GM18858 (cell line): ENCODE measurements at regions not wholly inside any gene's neighbourhood (a gene's known extent, or its start where the extent isn't known, plus 50 kb on each side); places are given as distances from the start of the nearest gene placed in this dataset.

Experiments used
- ATAC-seq: cut with Tn5 transposase; IDR thresholded peaks from one replicate; pipeline ENCODE4 v1.9.1; 2021; ENCODE audit not compliant: unreplicated experiment

DNA sequence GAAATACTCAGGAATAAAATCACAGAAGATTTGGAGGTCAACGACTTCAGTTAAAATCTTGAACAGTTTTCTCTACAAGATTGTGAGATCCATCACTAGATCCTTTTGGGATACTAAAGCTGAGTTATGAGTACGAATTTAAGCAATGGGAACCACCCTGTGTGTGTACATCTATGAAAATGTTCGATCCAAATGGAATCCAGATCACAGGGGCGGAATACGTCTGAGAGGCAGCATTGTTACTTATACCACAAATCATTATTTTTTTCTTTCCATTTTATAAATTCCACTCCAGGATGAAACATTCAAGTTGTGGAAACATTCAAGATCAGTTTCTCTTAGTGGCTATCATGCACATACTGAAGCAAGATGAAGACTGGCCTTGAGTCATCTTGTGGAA is 239.3 kb upstream of the PAPPA start:
- ATAC-seq = no peak

DNA sequence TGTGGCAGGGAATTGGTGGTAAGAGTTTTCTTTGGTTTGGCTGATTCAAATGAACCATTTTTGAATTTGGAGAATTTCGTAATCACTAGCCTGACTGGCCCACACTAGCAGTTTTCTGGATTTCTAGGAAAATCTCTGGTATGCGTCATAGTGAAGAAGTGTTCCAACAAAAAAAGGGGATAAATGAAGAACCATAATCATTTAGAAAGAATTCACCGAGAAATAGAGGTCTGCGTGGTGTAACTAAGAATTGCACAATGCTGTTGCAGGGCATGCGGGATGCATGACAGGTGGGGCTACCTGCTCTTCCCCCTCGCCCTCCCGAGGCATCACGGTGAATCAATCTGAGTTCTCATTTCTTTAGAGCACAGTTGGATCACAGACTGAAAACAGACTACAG is 232.3 kb upstream of the PAPPA start:
- no peak for ATAC-seq

DNA sequence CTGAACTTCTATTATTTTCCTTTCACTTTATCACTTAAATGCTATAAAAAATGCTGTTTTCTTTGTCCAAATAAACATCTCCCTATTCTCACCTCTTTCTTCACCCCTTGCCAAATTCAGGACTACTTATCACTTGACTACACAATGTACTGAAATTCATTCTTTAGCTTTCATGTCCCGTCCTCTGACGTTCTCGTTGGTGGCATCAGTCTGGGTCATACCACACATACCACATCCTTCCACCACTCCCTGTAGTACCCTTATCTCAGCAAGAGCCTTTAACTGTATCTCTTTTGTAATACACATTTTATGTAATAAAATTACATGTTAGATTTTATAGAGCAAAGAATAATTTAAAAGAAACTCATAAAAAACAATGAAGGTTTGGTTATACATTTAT is 231.1 kb upstream of the PAPPA start:
- ATAC-seq = no peak

DNA sequence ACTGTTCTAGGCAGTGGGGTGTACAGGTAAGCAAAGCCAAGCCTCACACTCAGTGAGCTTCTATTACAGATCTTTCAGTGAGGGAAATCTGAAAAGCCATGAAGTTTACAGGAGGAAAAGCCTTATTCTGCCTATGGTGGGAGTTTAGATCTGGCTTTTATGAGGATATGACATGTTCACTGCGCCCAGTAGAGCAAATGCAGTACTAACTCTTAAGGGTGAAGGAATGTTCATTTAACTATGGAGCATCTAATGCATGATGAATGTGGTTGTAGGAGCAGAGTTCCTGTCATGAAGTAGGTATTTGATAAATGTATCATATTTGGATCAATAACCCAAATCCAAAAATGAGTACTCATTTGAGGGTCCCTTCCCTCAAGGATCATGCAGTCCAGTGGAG is 230.2 kb upstream of the PAPPA start:
- ATAC-seq = no peak

DNA sequence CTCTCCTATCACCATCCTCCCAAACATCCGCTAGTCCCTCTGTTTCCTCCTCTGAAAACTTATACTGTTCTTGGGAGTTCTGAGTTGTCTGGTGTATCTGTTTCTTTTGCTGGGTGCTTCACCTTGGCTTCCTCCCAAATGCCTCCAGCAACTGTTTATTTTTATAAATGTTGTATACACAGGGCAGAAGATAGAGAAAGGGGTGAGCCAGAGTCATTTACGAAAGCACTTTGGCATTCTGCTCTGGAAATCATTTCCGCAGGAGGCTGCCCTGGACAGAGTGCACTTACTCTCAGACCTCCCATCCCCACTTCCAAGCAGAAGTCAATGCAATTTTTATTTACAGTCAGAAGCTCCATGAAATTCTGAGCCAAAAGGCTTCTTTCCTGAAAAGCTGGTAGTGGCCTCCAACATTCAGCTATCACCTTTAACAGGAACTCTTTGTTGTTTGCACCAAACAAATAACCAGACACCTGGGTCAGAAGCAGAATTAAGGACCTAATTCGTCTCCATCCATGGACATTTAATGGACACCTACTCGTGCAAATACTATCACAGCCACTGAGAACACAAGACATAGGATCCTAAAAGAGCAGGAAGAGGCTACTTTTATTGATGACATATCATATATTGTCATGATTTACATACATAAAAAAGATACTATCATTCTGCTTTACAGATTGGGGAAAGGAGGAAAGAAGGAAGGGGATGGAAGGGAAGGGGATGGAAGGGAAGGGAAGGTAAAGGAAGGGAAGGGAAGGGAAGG is 229.5 kb upstream of the PAPPA start:
- no peak for ATAC-seq

DNA sequence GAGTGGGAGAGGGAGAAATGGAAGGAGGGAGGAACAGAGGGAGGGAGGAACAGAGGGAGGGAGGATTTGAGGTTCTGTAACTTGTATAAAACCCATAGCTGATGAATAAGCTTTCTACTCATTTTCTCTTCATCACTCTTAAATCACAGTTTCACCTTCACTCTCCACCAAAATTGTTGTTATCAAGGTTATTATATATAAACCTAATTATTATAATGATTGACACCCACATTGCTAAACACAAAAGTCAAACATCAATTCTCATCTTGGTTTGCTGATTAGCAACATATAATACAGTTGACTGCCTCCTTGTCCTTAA is 229.0 kb upstream of the PAPPA start:
- no peak for ATAC-seq

DNA sequence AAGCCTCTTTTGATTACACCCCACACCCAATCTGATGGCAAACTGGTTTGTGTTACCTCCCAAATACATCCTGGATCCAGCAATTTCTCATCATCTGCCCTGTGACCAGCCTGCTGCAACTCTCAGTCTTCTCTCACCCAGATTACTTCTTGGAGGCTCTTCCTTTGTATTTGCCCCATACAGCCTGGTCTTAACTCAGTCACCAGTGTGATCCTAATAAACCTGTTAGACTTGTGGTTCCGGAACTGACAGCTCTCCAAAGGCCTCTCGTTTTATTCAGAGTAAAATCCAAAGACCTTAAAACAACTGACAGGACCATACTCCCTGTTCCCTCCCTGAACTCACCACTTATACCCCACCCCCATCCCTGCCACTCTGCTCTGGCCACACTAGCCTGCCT is 228.2 kb upstream of the PAPPA start:
- ATAC-seq = no peak

DNA sequence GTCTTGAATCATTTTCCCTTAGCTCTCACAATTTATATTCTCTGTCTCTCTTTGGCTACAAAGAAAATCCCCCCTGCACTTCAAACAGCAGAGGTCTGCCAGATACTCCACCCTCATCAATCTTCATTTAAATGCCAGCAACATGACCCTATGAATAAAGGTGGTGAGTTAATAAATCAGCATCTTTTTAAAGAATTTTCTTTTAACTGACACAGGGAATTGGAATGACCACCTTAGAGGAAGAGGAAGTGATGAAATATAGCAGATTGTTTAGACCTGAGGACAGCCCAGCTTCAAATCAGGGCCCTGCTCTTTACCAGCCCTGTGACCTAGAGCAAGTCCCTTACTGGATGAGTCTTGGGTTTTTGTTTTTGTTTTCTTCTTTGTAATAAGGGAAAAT is 223.1 kb upstream of the PAPPA start:
- no peak for ATAC-seq

DNA sequence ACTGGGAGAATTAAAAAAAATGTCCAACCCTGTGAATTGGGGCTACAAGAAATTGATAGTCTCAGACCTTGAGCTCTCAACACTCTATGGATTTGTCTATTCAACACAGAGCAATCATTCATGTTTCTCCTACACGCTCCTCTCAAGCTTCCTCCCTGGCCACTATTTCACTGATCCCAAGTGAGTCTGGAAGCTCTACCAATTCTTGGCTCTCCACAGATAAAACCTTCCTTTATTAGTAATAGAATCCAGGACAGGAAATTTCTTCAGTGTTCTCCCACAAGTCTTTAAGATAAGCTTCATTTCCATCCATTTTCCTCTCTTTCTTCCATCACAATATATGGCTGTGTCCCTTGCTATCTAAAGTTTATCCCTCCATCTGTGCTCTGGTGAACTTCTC is 215.1 kb upstream of the PAPPA start:
- ATAC-seq = no peak

DNA sequence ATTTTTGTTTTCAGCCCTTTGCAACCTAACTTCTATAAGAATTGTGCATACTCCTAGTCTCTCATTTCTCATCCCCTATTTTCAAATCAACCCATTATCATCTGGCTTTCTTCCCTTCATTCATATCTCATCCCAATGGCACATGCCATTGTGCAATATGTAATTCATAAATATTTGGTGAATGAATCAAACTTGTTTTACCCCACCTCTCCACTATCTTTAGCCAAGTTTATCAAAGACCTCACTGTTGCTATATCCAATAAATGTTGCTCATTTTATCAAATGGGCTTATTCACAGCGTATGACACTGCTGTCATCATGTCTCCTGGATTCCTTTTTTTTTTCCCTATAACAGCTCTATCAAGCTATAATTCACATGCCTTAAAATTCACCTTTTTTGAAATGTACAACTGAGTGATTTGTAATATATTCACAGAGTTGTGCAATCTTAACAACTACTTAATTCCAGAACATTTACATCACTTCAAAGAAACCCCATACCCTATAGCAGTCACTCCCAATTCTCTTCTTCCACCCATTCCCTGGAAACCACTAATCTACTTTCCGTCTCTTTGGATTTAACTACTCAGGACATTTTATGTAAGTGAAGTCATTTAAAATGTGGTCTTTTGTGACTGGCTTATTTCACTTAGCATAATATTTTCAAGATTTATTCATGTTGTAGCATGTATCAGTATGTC is 214.4 kb upstream of the PAPPA start:
- no peak for ATAC-seq

DNA sequence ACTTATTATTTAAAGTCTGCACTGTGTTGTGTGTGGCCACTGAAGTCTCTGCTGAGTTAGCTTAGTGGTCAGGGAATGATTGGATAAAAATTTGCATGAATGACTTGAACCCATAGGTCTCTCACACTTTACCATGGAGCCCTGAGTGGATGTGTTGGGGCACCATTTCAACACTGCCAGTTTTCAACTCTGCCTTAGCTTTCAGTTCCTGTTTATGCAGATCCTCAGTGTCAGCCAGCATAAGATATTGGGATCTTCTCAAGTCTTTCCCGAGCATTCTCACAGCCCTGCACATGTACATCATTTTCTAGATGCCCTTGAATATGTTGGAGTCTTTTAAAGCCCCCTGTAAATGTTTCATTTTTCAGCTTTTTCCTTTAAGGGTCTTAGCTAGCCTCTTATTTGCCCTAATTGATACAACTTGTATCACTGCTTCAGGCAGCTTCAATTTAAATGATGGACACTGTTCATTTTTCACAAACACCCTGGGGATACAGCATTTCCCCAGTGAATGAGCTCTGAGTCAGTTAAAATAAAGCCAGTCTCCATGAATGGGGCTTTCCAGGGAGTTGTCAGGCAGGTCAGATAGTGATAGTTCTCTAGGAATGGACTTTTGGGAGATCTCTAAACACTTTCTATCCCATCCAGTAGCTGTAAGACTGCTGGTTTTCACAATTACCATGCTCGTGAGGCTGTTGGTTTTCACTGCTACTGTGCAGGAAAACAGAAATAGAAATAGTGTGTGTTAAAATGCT is 211.9 kb upstream of the PAPPA start:
- ATAC-seq = no peak

DNA sequence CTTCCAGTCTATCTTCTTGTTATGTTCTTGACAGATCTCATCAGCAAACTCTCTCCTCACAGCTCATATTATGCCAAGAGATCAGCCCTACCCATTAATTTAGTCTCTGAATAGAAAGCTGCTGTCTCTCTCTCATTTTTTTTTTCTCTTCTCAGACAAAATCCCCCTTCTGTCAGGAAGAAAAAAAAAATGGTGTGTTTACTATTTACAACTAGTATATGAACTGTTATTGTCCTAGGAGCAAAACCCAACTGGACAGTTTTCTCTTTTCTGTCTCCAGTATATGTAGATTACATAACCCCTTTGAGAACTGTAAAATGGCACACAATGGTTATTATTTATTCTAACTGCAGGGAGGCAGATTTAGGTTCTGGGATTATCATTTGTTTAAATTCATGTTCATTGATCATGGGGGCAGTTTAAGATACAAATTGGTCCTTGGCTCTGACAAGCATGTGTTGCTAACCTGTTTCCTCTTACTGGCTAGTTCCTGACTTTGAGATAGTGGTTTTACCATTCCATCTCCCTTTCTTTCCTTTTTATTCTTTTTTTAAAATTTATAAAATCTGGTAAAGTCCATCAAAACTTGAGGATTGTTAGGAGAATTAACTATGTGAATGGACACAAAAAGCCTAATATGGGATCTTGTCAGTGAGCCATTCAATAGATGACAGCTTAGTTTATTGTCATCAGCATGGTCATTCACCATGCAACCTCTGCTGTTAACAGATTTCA is 210.0 kb upstream of the PAPPA start:
- no peak for ATAC-seq

DNA sequence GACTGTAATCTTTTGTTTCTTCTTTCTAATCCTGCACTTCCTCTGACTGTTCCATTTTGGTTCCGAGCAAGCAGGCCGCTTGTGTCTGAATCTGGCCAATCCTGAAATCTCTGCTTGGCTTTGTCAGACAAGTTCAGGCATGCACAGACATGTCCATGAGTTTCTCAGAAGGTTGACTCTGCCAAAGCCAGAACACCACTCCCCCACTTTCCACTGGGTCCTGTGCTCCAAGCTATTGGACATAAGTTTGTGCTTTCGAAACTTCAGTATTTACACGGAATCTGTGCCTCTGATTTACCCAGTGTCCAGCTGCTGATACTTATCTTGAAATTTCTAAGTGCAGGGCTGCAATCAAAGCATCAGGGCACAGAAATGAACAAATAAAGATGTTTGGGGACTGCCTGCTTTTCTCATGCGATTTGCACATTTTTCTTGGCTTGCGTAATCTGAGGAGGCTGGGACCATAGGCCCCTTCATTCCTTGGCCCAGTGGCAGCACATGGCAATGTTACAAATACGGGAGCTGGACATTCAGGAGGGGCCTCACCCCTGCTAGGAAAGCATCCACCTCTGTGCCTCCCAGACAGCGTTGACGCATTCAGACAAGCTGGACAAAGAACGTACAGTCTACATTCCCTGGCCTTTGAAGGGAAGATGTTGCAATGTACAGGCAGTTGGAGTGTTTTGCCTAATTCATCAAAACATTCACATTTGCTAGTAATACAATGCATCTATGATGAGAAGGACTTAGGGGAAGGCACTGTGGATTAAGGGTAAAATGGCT is 209.2 kb upstream of the PAPPA start:
- ATAC-seq = no peak

DNA sequence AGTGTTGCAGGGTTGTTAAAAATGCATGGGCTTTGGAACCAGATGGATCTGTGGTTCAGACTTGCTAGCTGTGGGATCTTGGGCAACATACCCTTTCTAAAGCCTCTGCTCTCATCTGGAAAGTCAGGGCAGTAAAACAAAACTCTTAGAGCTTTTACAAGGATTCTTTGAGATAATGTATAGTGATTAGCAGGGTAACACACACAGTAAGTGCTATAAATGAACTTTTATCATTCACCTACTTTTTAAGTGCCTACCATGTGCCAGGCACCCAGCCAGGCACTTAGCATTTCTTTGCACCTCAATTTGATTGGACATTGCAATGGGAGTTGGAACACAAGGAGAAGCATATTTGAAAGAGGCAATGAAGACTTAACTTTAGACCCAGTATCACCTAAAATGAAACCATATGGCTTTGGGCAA is 208.6 kb upstream of the PAPPA start:
- no peak for ATAC-seq

DNA sequence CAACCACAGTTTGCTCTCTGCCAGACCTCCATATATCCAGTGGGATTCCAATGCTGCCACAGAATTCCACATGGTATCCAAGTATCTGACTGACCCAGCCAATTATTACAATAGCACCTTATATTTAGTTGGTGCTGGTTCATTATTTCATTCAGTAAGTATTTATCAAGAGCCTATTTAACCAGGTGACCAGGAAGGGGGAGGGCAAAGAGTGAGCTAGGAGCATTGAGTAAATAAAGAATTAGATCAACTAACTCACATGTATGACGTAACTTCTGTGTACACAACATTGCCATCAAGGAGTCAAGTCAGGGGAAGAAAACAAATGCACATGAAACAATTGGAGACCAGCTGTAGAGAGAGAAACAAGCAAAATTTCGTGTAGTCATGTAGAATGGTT is 207.1 kb upstream of the PAPPA start:
- ATAC-seq = no peak

DNA sequence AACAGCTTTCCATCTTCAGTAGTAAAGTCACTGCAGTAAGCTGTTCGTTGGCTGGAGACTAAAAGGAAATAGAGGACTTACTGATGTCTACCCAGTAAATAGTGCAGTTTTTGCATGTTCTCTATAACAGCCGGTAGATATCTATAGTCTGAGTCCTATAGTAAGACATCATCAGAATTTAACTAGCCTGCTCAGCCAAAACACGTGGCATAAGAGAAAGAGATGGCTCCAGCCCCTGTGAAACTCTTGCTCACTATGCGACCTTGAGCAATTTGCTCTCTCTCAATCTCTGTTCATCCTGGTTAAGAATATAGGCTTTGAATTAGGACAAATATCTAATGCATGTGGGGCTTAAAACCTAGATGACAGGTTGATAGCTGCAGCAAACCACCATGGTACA is 201.6 kb upstream of the PAPPA start:
- ATAC-seq = no peak

DNA sequence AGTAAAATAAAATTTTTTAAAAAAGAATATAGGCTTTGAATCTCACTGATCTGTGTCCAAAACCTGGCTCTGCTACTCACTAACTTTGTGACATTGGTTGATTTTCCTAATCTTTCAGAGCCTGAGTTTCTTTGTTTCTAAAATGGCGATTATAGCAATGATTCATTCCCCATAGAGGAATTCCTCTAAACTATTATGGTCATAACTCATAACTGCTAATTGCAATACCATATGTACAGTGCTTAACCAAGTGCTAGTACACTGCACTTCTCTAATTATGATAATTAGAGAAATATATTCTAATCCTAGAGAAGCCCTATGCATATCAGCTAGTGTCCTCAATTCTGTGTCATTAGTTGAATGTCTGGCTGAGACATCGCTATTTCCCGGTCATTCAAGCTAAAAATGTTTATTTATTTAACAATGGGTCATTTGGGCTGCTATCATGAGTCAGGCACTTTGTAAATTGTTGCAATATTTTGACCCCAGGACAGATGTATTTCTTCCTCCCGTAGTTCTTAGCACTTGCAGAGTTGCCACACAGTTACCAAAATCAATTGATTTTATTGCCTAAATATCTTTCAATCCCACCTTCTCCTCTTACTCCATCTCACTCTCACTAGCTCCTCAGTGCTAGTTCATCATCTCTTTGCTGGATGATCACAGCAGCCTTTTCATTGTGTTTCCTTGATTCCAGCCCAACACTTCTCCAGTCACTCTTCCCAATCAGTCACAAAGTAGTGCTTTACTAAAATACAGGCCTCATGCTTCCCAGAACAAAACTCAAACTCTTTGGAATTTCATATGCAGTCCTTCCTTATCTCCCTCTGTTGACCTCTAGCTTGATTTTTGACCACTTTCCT is 200.9 kb upstream of the PAPPA start:
- no peak for ATAC-seq

DNA sequence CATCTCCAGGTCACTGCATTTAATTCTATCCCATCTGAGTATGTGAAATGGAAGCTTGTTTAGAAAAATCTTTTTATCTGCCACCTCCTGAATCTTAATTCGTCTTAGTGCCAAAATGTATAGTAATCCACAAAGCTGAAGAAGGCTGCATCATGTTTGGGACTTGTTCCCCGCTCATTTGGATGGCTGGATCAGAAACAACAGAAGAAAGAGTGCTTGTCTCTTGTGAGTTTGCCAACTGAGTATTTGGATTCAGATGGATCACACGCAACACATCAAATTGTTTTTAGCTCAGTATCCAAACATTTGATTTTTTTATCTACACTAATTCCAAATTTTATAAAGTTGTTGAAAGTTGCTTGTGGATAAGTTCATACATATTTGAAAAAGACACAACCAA is 197.2 kb upstream of the PAPPA start:
- no peak for ATAC-seq

DNA sequence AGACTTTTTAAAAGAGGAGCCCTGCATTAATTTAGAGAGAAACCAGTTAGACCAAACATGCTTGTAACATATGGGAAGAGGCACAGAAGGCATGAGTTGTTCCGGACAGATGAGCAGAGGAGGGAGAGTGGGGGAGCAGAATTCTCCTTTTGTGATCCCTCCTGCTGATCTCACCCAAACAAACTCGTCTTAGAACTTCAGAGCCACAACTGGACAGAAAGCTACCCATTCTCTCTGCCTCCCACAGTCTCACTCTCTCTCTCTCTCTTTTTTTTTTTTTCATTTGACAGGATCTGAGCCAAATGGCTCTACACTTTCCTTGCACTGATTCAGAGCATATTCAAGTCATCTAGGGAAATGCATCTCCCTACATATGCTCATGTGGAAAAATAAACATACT is 196.0 kb upstream of the PAPPA start:
- ATAC-seq = no peak
